ENCODE measurements at regions not wholly inside any gene's neighbourhood (a gene's known extent, or its start where the extent isn't known, plus 50 kb on each side); places are given as distances from the start of the nearest gene placed in this dataset.

- TF ChIP-seq CTCF (IDR thresholded peaks at IDR 0.05 in 4 of 5, conservative IDR thresholded peaks at IDR 0.05 in 1 of 5): no peak
- no peak for TF ChIP-seq POLR2A (IDR thresholded peaks at IDR 0.05)
Measured at GRCh38 chr19:28018499-28018898, 1194.5 kb downstream of the UQCRFS1 start.

Measured in gastrocnemius medialis (tissue), 4 donors.